Activated CD4-positive, alpha-beta T cell treated with anti-CD3 and anti-CD28 coated beads for 4 hours (primary cell): ENCODE measurements at regions not wholly inside any gene's neighbourhood (a gene's known extent, or its start where the extent isn't known, plus 50 kb on each side); places are given as distances from the start of the nearest gene placed in this dataset.
"Not testable (repeated sequence)": the region's sequence is repeated elsewhere in the genome, so short reads cannot be mapped to it uniquely, and the experiment has no call there.

Source experiments
- DNase-seq, 2 donors: peaks; one replicate each; pipeline ENCODE4 v3.0.0-alpha.2; 2020

- DNase-seq = no peak
These were observed 63.1 kb downstream of the MATN1 start for GRCh38 chr1:30660241-30660640.

- DNase-seq = no peak
These were observed 63.7 kb downstream of the MATN1 start for GRCh38 chr1:30659702-30660101.

GRCh38 chr1:30658375-30658774, 65.0 kb downstream of the MATN1 start:
- not testable (repeated sequence) for DNase-seq

GRCh38 chr1:30658014-30658336, 65.4 kb downstream of the MATN1 start:
- DNase-seq = no peak

- DNase-seq = no peak
These were observed 66.0 kb downstream of the MATN1 start for GRCh38 chr1:30657131-30658013.

- no peak for DNase-seq
These were observed 67.0 kb downstream of the MATN1 start for GRCh38 chr1:30656171-30656940.

GRCh38 chr1:30655672-30656071, 67.7 kb downstream of the MATN1 start:
- no peak for DNase-seq

- no peak for DNase-seq
These were observed 69.2 kb downstream of the MATN1 start for GRCh38 chr1:30654188-30654587.

GRCh38 chr1:30652152-30652841, 71.1 kb downstream of the MATN1 start:
- no peak for DNase-seq

- not testable (repeated sequence) for DNase-seq
These were observed 72.0 kb downstream of the MATN1 start for GRCh38 chr1:30651395-30651794.

- no peak for DNase-seq
These were observed 72.4 kb downstream of the MATN1 start for GRCh38 chr1:30650968-30651320.

GRCh38 chr1:30650038-30650967, 73.1 kb downstream of the MATN1 start:
- no peak for DNase-seq

GRCh38 chr1:30649321-30649991, 73.9 kb downstream of the MATN1 start:
- no peak for DNase-seq

- DNase-seq = no peak
These were observed 74.9 kb downstream of the MATN1 start for GRCh38 chr1:30648408-30649000.

GRCh38 chr1:30645807-30646206, 77.6 kb downstream of the MATN1 start:
- no peak for DNase-seq

- no peak for DNase-seq
These were observed 80.8 kb downstream of the MATN1 start for GRCh38 chr1:30642391-30643120.

GRCh38 chr1:30641572-30642353, 81.6 kb downstream of the MATN1 start:
- DNase-seq = no peak

GRCh38 chr1:30639881-30640452, 83.4 kb downstream of the MATN1 start:
- DNase-seq = no peak

- DNase-seq = no peak
These were observed 84.6 kb downstream of the MATN1 start for GRCh38 chr1:30638811-30639210.

GRCh38 chr1:30638086-30638485, 85.3 kb downstream of the MATN1 start:
- no peak for DNase-seq
